ENCODE measurements at regions not wholly inside any gene's neighbourhood (a gene's known extent, or its start where the extent isn't known, plus 50 kb on each side); places are given as distances from the start of the nearest gene placed in this dataset.
A peak's percentile ranks its signal among the peaks of the same experiment; 100 is the strongest.
"Not testable (repeated sequence)": the region's sequence is repeated elsewhere in the genome, so short reads cannot be mapped to it uniquely, and the experiment has no call there.

- peak; percentile 76 for DNase-seq (ENCODE audit: low spot score)
These were observed 86.6 kb upstream of the SLC24A2 start for GRCh38 chr9:19875291-19875920.

- not testable (repeated sequence) for DNase-seq (ENCODE audit: low spot score)
These were observed 84.4 kb upstream of the SLC24A2 start for GRCh38 chr9:19873188-19873587.

GRCh38 chr9:19870988-19871387 lies 82.2 kb upstream of the SLC24A2 start:
- no peak for DNase-seq (ENCODE audit: low spot score)

GRCh38 chr9:19840953-19841352 lies 52.1 kb upstream of the SLC24A2 start:
- DNase-seq (ENCODE audit: low spot score), result no peak
